Neural cell (in vitro differentiated cells): ENCODE measurements at regions not wholly inside any gene's neighbourhood (a gene's known extent, or its start where the extent isn't known, plus 50 kb on each side); places are given as distances from the start of the nearest gene placed in this dataset.

Source experiments
- H2AFZ ChIP-seq: fragments of 200-600, 300-800 bp; sonication (generic), shearing (Covaris generic); 2 replicates; pipeline ENCODE4 v1.6.0; 2014; ENCODE audit warnings: low read depth, mild to moderate bottlenecking, antibody characterized with exemption, low read length, moderate library complexity
- H3F3A ChIP-seq: fragments of 200-600 bp; shearing (Covaris generic); 2 replicates; pipeline ENCODE4 v1.6.1; 2016; ENCODE audit warnings: mild to moderate bottlenecking, moderate library complexity, mixed read lengths, antibody characterized with exemption, low read length; ENCODE audit not compliant: insufficient read depth, poor library complexity, severe bottlenecking
- H3K27ac ChIP-seq: fragments of 200-600, 300-800 bp; sonication (generic), shearing (Covaris generic); 2 replicates; pipeline ENCODE4 v1.5.1; 2014; ENCODE audit warnings: mild to moderate bottlenecking, low read length, moderate library complexity
- H3K27me3 ChIP-seq: fragments of 300-800, 200-600 bp; sonication (generic), shearing (Covaris generic); 2 replicates; pipeline ENCODE4 v1.6.0; 2014; ENCODE audit warnings: mild to moderate bottlenecking, low read depth, low read length, moderate library complexity; ENCODE audit not compliant: insufficient read depth
- H3K36me3 ChIP-seq: fragments of 300-800, 200-600 bp; sonication (generic), shearing (Covaris generic); 2 replicates; pipeline ENCODE4 v1.5.1; 2014; ENCODE audit warnings: mild to moderate bottlenecking, antibody characterized with exemption, low read length, moderate library complexity; ENCODE audit not compliant: insufficient read depth
- H3K4me2 ChIP-seq: fragments of 300-800, 200-600 bp; sonication (generic), shearing (Covaris generic); 2 replicates; pipeline ENCODE4 v1.6.0; 2014; ENCODE audit warnings: mild to moderate bottlenecking, low read length
- H3K4me3 ChIP-seq: fragments of 300-800, 200-600 bp; sonication (generic), shearing (Covaris generic); 2 replicates; pipeline ENCODE4 v1.5.1; 2014; ENCODE audit warnings: mild to moderate bottlenecking, low read length, moderate library complexity
- H3K79me2 ChIP-seq: fragments of 200-600 bp; shearing (Covaris generic); replicated peaks from 2 replicates; pipeline ENCODE4 v1.6.0; 2014; ENCODE audit warnings: mild to moderate bottlenecking, low read length, moderate library complexity; ENCODE audit not compliant: insufficient read depth
- H3K9ac ChIP-seq: fragments of 300-800, 200-600 bp; sonication (generic), shearing (Covaris generic); 2 replicates; pipeline ENCODE4 v1.6.1; 2016; ENCODE audit warnings: mild to moderate bottlenecking, low read length, mixed read lengths
- H3K9me2 ChIP-seq: fragments of 200-600 bp; shearing (Covaris generic); 2 replicates; pipeline ENCODE4 v1.6.1; 2016; ENCODE audit warnings: mild to moderate bottlenecking, low read length, mixed read lengths; ENCODE audit not compliant: insufficient read depth
- H3K9me3 ChIP-seq: fragments of 200-600, 300-800 bp; sonication (generic), shearing (Covaris generic); 2 replicates; pipeline ENCODE4 v1.6.1; 2016; ENCODE audit warnings: mild to moderate bottlenecking, mixed run types, low read length, moderate library complexity, mixed read lengths
- H4K20me1 ChIP-seq: fragments of 200-600 bp; shearing (Covaris generic); 2 replicates; pipeline ENCODE4 v1.6.1; 2016; ENCODE audit warnings: mild to moderate bottlenecking, mixed run types; ENCODE audit not compliant: insufficient read depth
- EP300 ChIP-seq: fragments of 450-650 bp; conservative IDR thresholded peaks from 2 replicates; pipeline ENCODE4 v1.6.1; 2014; ENCODE audit warnings: antibody characterized with exemption, mild to moderate bottlenecking, moderate library complexity; ENCODE audit not compliant: poor library complexity, severe bottlenecking
- EZH2 ChIP-seq: fragments of 200-600, 300-800 bp; shearing (Covaris generic), sonication (generic); IDR thresholded peaks from 2 replicates; pipeline ENCODE4 v1.6.1; 2014; ENCODE audit warnings: antibody characterized with exemption, low read length, borderline replicate concordance, mild to moderate bottlenecking; ENCODE audit not compliant: insufficient read depth, poor library complexity, severe bottlenecking
- MXI1 ChIP-seq: fragments of 450-650 bp; conservative IDR thresholded peaks from 2 replicates; pipeline ENCODE4 v1.6.1; 2014; ENCODE audit warnings: antibody characterized with exemption, mild to moderate bottlenecking; ENCODE audit not compliant: poor library complexity, severe bottlenecking
- POLR2AphosphoS5 ChIP-seq: IDR thresholded peaks from 2 replicates; pipeline ENCODE4 v1.6.1; 2012
- RAD21 ChIP-seq: fragments of 450-650 bp; conservative IDR thresholded peaks from 2 replicates; pipeline ENCODE4 v1.6.1; 2014; ENCODE audit warnings: antibody characterized with exemption, mild to moderate bottlenecking, moderate library complexity
- SMC3 ChIP-seq: fragments of 450-650 bp; conservative IDR thresholded peaks from 2 replicates; pipeline ENCODE4 v1.6.1; 2014; ENCODE audit warnings: antibody characterized with exemption, mild to moderate bottlenecking, moderate library complexity; ENCODE audit not compliant: poor library complexity
- TAF1 ChIP-seq: IDR thresholded peaks from 2 replicates; pipeline ENCODE4 v1.6.1; 2012; ENCODE audit warnings: low read depth
- TF ChIP-seq, protein P1 (sequence below): fragments of 450-650 bp; IDR thresholded peaks from 2 replicates; pipeline ENCODE4 v1.5.1; 2014; ENCODE audit warnings: antibody characterized with exemption, mild to moderate bottlenecking, moderate library complexity; ENCODE audit not compliant: poor library complexity, severe bottlenecking
- TF ChIP-seq, protein P2 (sequence below): IDR thresholded peaks from 2 replicates; pipeline ENCODE4 v1.6.1; 2012; ENCODE audit warnings: borderline replicate concordance

DNA sequence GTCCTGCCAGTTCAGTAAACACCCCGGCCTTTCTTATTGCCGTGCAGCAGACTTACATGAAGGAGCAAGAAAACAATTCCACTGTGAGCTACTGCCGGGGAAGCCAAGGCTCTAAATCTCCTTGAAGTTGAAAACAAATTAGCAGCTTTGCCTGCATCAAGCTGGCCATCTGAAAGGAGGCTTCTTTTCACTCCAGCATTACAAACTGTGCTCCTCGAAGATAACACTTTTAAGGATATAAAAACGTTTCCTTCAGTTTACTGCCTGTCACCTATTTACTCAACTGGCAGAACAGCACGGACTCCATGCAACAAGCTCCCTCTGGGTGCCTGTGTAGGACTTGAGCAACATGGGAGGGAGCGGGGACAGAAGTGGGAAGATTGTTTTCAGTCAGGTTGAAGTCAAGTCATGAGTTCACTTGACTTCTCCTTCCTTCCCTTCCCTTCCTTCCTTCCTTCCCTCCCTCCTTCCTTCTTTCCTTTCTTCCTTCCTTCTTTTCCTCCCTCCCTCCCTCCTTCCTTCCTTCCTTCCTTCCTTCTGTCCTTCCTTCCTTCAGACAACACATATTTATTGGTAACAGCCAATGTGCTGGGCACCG lies 67.4 kb downstream of the ZNF608 start:
- no peak overlapping the region for H3K4me3 ChIP-seq
- H3K27me3 ChIP-seq, result no peaks in the 10 kb centered on the region
- H3K9me3 ChIP-seq, result no peaks in the 10 kb centered on the region
- H3K27ac ChIP-seq, result no peak overlapping the region
- H3K9me2 ChIP-seq, result no peaks in the 10 kb centered on the region
- peaks cover 60% of the 10 kb centered on the region for H3K79me2 ChIP-seq
- no peak overlapping the region for H3K9ac ChIP-seq
- H3F3A ChIP-seq, result no peaks in the 10 kb centered on the region
- no peak overlapping the region for H2AFZ ChIP-seq
- H4K20me1 ChIP-seq, result no peaks in the 10 kb centered on the region
- H3K4me2 ChIP-seq, result no peak overlapping the region
- no peaks in the 10 kb centered on the region for H3K36me3 ChIP-seq
- TF ChIP-seq RAD21, result no peak
- TF ChIP-seq SMC3, result no peak
- TF ChIP-seq TAF1, result no peak
- TF ChIP-seq, protein P1, sequence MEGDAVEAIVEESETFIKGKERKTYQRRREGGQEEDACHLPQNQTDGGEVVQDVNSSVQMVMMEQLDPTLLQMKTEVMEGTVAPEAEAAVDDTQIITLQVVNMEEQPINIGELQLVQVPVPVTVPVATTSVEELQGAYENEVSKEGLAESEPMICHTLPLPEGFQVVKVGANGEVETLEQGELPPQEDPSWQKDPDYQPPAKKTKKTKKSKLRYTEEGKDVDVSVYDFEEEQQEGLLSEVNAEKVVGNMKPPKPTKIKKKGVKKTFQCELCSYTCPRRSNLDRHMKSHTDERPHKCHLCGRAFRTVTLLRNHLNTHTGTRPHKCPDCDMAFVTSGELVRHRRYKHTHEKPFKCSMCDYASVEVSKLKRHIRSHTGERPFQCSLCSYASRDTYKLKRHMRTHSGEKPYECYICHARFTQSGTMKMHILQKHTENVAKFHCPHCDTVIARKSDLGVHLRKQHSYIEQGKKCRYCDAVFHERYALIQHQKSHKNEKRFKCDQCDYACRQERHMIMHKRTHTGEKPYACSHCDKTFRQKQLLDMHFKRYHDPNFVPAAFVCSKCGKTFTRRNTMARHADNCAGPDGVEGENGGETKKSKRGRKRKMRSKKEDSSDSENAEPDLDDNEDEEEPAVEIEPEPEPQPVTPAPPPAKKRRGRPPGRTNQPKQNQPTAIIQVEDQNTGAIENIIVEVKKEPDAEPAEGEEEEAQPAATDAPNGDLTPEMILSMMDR, result no peak
- TF ChIP-seq, protein P2, sequence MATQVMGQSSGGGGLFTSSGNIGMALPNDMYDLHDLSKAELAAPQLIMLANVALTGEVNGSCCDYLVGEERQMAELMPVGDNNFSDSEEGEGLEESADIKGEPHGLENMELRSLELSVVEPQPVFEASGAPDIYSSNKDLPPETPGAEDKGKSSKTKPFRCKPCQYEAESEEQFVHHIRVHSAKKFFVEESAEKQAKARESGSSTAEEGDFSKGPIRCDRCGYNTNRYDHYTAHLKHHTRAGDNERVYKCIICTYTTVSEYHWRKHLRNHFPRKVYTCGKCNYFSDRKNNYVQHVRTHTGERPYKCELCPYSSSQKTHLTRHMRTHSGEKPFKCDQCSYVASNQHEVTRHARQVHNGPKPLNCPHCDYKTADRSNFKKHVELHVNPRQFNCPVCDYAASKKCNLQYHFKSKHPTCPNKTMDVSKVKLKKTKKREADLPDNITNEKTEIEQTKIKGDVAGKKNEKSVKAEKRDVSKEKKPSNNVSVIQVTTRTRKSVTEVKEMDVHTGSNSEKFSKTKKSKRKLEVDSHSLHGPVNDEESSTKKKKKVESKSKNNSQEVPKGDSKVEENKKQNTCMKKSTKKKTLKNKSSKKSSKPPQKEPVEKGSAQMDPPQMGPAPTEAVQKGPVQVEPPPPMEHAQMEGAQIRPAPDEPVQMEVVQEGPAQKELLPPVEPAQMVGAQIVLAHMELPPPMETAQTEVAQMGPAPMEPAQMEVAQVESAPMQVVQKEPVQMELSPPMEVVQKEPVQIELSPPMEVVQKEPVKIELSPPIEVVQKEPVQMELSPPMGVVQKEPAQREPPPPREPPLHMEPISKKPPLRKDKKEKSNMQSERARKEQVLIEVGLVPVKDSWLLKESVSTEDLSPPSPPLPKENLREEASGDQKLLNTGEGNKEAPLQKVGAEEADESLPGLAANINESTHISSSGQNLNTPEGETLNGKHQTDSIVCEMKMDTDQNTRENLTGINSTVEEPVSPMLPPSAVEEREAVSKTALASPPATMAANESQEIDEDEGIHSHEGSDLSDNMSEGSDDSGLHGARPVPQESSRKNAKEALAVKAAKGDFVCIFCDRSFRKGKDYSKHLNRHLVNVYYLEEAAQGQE, result no peak
- no peak for TF ChIP-seq EZH2
- no peak for TF ChIP-seq EP300
- TF ChIP-seq POLR2AphosphoS5, result no peak
- TF ChIP-seq MXI1, result no peak

GRCh38 chr5:124678468-124678867 lies 68.0 kb downstream of the ZNF608 start:
- Histone ChIP-seq H3F3A (no peaks in the 10 kb centered on the region), H2AFZ (no peak overlapping the region), H3K4me3 (no peak overlapping the region), H3K9me2 (no peaks in the 10 kb centered on the region), H3K27ac (no peak overlapping the region), H3K4me2 (no peak overlapping the region), H3K36me3 (no peaks in the 10 kb centered on the region), H3K27me3 (no peaks in the 10 kb centered on the region), H3K9ac (no peak overlapping the region), H3K9me3 (no peaks in the 10 kb centered on the region), H4K20me1 (no peaks in the 10 kb centered on the region), H3K79me2 (peaks cover 60% of the 10 kb centered on the region)
- TF ChIP-seq, protein P2, result no peak
- TF ChIP-seq RAD21 (no peak), MXI1 (no peak), EP300 (no peak), POLR2AphosphoS5 (no peak), TAF1 (no peak), EZH2 (no peak), SMC3 (no peak)
- TF ChIP-seq, protein P1, result no peak
